Activated CD4-positive, alpha-beta T cell treated with anti-CD3 and anti-CD28 coated beads, Interleukin-2, Interleukin-6, amounts not matched to agents 100 ng/mL and 50 ng/mL, durations not matched to agents 16 hours and 8 hours (primary cell): ENCODE measurements at regions not wholly inside any gene's neighbourhood (a gene's known extent, or its start where the extent isn't known, plus 50 kb on each side); places are given as distances from the start of the nearest gene placed in this dataset.

Experiments used
- DNase-seq: peaks from one replicate; pipeline ENCODE4 v3.0.0-alpha.2; 2020

DNA sequence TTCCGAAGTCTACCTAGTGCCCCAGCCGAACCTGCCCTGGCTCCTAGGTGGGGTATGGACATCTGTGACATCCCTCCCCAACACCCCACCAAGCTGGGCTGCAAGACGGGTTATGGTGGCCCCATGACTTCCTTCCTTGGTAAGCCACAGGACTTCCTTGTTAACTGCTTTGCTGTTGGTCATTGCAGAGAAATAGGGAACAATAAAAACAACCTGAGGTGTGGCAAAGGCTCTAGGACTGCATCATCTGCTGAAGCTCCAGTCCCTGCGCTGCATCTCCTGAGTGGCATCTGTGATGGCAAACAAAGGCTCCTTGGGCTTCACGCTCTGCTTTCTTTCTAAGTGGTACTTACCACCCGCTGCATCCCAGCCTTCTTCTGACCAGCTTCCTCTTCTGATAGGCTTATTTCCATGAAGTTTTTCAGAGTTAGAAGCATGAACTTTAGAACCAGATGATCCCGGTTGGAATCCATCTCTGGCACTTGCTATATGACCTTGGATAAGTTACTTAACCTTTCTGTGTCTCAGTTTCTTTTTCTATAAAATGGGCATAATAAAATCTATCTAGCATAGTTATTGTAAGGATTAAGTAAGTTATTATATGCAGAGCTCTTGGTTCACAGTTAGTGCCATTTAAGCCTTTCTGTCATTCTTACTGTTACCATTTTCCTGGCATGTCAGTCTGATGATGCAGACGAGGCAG is 216.8 kb downstream of the RPS24 start:
- peak; percentile 8 for DNase-seq

DNA sequence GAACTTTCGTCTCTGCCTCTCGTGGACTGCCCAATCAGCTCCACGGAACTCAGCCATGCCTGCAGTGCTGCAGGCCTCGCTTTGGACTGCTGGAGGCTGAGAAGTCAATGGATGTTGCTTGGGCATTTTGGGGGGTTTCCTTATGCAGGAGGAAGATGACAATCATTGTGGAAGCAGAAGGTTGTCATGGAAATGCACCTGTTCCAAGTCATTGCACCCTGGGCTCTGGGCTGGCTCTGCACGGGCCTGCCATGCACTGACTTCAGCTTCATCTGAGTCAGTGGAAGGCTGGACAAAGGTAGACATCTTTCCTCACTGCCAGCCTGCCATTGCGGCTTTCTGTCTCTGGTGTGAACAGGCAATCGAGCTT is 217.3 kb downstream of the RPS24 start:
- DNase-seq: no peak

GRCh38 chr10:78252286-78252685 is 218.6 kb downstream of the RPS24 start:
- no peak for DNase-seq

DNA sequence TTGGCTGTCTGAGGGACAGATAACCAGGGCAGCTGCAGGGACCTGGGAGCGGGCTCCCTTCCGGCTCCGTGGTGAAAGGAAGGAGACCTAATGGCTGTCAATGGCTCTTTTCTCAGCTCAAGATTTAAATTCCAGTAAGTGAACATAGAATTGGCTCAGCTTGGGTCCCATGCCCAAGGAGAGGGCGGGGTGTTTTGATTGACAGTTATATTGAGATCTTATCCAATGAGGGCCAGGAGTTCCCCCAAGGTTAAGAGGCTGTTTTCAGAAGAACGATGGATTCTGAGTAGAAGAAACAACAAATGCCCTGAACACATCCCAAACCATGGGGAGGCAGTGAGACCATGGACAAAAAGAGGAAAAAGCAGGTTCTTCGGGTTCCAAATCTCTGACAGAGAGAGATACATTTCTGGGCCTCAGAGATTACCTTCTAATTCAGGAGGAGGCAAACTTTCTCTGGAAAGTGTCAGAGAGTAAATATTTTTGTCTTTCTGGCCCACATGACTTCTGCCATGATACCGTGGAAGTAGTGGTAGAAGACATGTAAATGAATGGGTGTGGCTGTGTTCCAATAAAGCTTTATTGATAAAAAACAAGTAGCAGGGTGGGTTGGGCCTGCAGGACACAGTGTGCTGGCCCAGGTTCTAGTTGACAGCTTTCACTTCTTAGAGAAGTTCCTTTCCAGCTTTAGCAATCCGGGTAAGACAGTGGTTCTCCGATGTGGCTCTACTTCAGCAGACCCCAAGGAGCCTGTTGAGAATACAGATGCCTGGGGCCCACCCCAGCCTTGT is 219.6 kb downstream of the RPS24 start:
- no peak for DNase-seq

DNA sequence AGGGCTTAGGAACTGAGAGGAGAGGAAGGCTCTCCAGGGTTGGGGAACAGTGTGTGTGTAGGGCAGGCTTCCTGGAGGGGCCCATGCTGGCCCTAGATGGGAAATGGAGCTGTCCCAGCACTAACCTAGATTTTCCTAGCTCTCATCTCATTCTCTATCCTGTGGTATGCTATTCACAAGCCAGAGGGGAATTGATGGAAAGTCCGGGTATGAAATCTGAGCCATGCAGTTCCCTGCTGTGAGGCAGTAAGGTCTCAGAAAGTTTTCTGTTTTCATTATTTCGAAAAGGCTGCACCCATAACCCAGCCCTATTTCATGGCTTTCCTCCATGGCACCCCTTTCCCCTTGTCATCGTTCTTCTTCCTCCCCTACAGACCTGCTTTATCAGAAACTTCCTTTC is 220.3 kb downstream of the RPS24 start:
- DNase-seq: no peak

GRCh38 chr10:78255214-78255613 is 221.6 kb downstream of the RPS24 start:
- DNase-seq: no peak

- DNase-seq: no peak
Measured at GRCh38 chr10:78255796-78256638, 222.4 kb downstream of the RPS24 start.

DNA sequence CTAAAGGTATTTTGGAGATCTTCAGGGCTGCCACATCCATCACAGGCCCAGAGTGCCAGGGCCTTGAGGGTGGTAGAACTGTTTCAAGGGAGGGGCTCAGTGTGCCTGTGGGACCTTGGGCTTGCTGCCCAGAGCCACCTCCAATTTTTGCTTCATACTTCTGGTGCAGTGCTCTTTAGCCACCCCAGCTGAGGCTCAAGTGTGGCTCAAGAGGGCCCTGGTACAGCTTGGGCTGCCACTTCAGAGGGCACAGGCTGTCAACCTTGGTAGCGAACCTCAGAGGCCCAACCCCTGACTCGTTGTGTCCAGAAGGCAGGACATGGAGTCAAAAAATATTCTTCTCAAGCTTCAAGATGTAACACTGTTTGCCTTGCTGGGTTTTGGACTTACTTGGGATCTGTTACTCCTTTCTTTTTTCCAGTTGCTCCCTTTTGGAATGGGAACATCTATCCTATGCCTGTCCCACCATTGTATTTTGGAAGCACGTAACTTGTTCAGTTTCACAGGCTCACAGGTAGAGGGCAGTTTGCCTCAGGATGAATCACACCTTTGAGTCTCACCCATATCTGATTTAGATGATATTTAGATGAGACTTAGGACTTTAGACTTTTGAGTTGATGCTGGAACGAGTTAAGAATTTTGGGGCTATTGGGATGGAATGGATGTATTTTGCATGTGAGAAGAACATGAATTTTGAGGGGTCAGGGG is 224.8 kb downstream of the RPS24 start:
- DNase-seq: no peak

- no peak for DNase-seq
Measured at GRCh38 chr10:78259391-78259790, 225.7 kb downstream of the RPS24 start.

GRCh38 chr10:78260141-78260540 is 226.5 kb downstream of the RPS24 start:
- DNase-seq: no peak

DNA sequence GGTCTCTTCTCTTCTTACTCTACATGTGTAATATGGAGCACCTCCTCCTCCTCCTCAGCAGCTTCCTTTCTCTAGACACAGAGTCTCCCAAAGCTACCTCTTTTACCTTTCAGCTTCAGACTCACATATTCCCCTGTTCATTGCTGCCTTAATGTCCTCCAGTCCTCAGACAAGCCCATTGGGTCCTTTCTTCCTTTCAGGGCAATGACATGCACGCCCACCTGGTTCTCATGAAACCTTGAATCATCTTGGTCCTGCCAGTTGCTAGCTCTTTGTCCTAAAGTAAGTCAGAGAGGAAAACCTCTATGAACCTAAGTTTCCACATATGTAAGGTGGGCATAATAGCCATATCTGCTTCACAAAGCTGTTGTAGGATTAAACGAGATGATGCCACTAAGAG is 227.0 kb downstream of the RPS24 start:
- DNase-seq: no peak

DNA sequence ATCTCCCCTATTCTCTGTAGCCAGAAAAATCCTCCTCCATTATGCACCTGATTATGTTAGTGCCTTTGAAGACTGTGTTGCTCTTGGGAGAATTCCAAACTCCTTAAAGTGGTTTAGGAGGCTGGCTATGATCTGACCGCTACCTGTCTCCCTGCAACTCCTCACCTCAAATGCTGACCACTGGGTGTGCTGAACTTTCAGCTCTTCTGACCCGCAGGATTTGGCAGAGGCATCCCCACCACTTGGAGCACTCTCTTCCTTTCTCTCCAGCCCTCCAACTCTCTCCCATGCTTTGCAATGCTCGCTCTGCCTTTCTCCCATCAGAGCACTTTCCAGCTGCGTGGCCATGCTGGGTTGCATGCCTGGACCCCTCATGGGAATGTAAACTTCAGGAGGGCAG is 227.6 kb downstream of the RPS24 start:
- no peak for DNase-seq

- DNase-seq: no peak
Measured at GRCh38 chr10:78262860-78263259, 229.2 kb downstream of the RPS24 start.

DNA sequence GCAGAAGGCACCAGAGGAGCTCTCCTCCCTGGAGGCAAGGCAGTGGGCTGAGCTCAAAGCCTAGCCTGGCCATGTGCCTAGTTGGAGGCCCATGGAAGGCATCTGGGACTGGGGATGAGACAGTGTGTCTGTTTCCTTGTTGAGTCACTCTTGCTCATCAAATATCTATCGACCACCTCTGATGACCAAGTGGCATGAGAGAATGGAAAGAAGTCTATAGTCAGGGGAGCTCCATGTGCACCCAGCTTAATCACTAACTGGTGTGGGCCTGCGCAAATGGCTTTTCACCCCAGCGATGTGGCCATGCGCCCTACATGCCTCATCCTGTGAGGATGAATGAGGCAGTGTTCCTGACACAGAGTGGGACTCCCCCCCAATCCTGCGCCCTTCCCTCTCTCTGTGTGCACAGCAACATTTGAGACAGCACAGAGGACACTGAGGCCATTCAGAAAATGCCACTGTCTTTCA is 229.9 kb downstream of the RPS24 start:
- no peak for DNase-seq

DNA sequence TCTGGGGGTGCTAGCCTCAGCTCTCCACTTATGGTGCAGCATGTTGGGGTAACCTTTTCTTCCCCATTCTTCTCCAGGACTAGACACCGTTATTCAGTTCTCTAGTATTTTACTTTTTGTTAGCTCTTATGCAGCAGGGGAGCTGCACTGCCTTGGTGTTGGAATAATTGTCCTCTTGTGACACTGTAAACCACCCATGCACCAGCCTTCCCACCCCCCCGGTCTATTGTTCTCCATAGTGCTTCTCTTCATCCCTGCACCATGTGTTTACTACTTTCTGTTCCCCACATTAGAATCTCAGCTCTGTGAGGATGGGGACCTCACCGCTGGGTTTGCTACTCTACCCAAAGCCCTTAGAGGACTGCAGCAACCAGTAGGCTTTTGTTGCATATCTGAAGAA is 230.7 kb downstream of the RPS24 start:
- DNase-seq: no peak

DNA sequence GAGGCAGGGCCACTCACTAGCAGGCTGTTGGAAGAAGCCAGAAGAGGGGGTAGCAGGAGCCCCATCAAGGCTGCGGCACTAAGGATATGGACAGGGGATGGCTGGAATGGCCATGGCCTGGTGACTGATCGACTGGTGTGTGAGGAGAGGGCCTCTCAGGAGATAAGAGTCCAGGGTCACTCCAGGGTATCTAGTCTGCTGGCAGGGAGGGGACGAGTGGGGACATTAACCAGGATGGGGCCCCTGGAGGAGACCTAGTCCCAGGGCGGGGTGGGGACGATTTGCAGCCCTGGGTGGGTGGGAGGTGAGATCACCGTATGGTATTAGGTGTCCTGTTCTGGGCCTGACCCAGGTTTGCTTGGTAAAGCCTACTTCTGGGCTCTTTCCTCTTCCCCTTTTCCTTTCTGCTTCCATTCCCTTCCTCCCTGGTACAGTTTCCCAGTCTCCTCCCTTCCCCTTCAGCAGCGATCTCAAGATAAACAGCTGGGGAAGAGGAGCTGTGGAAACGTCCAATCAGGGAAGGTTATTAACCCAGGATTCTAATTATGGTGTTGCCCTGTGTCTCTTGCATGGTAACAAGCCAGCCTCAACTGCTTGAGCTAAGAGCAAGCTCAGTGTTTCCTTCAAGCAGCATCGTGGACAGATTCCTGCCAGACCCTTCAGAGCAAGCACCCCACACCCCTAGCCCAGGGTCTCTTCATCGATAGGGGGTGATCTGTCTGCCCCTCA is 233.2 kb downstream of the RPS24 start:
- DNase-seq: no peak

- DNase-seq: no peak
Measured at GRCh38 chr10:78267598-78267997, 233.9 kb downstream of the RPS24 start.

- DNase-seq: no peak
Measured at GRCh38 chr10:78269060-78269459, 235.4 kb downstream of the RPS24 start.

DNA sequence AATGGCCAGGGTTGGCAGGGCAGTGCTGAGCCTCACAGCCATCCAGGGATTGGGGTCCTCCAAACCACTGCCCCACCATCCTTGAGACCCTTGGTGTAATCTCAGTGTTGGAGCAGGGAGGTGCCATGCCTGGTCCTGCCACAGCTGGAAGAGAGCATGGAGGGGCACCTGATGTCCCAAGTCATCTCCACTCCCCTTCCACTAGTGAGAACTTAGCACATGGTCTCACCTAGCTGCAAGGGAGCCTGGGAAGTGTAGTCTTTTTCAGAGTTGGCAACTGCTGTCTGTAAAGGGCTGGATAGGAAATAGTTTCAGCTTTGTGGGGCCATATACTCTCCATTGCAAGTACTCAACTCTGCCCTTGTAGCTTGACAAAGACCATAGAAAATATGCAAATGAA is 238.7 kb downstream of the RPS24 start:
- no peak for DNase-seq

- no peak for DNase-seq
Measured at GRCh38 chr10:78274491-78274890, 240.8 kb downstream of the RPS24 start.

GRCh38 chr10:78276139-78276538 is 242.5 kb downstream of the RPS24 start:
- no peak for DNase-seq
